SIG-M5 (cell line): ENCODE measurements at regions not wholly inside any gene's neighbourhood (a gene's known extent, or its start where the extent isn't known, plus 50 kb on each side); places are given as distances from the start of the nearest gene placed in this dataset.
"Not testable (repeated sequence)": the region's sequence is repeated elsewhere in the genome, so short reads cannot be mapped to it uniquely, and the experiment has no call there.

Experiments
- DNase-seq: peaks from one replicate; lab custom pipeline; 2025; lab: John Stamatoyannopoulos, UW

- no peak for DNase-seq
Observed at GRCh38 chr13:58992478-58993042, 1171.2 kb downstream of the DIAPH3 start.

GRCh38 chr13:58994077-58994476, 1169.7 kb downstream of the DIAPH3 start:
- no peak for DNase-seq

DNA sequence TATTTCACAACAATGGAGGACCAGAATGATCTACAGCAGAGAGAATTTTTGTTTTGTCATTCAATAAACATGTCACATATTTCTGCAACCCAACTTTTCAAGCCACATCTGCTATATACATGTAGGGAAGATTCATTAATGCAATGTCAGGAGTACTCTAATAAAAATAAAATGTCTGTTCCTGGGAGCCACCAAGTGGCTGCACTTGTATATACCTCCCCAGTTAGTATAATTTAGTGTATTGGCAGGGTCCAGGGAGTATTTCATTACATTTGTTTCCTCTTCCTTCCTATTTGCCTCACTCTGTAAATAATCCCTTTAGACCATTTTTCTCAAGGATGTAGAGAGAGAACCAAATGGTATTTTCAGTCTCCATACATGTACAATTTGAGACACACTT, 1169.0 kb downstream of the DIAPH3 start:
- no peak for DNase-seq

GRCh38 chr13:58998716-58999115, 1165.0 kb downstream of the DIAPH3 start:
- no peak for DNase-seq

DNA sequence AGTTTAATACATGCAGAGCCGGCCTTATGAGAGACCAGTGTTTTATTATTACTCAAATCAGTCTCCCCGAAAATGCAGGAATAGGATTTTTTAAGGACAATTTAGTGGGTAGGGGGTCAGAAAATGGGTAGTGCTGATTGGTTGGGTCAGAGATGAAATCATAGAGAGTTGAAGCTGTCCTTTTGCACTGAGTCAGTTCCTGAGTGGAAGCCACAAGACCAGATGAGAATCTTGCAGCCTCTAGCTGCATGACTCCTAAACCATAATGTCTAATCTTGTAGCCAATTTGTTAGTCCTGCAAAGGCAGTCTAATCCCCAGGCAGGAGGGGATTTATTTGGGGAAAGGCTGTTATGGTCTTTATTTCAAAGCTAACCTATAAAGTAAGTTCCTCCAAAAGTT, 1163.9 kb downstream of the DIAPH3 start:
- DNase-seq, result no peak

- no peak for DNase-seq
Observed at GRCh38 chr13:59000770-59001169, 1163.0 kb downstream of the DIAPH3 start.

GRCh38 chr13:59012731-59013130, 1151.0 kb downstream of the DIAPH3 start:
- no peak for DNase-seq

GRCh38 chr13:59016250-59016649, 1147.5 kb downstream of the DIAPH3 start:
- DNase-seq, result no peak

GRCh38 chr13:59024434-59024833, 1139.3 kb downstream of the DIAPH3 start:
- DNase-seq, result no peak

GRCh38 chr13:59034198-59034597, 1129.5 kb downstream of the DIAPH3 start:
- DNase-seq, result no peak

DNA sequence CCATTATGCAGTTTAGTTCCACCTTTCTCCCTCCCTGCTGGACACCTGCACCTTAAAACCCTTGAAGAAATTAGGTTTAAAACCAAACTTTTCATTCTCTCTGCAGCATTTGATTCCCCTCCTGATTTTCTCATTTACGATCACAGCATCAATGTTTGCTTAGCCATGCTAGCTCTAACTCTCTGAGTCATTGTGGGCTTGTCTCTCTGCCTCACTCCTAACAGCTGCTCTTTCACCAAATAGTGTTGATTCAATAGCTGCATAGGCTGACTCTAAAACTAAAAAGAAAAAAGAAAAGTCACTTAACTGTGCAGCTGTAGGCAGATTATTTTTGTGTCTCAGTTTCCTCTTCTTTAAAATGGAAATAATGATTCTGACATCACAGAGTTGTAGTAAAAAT, 1124.9 kb downstream of the DIAPH3 start:
- DNase-seq, result no peak

DNA sequence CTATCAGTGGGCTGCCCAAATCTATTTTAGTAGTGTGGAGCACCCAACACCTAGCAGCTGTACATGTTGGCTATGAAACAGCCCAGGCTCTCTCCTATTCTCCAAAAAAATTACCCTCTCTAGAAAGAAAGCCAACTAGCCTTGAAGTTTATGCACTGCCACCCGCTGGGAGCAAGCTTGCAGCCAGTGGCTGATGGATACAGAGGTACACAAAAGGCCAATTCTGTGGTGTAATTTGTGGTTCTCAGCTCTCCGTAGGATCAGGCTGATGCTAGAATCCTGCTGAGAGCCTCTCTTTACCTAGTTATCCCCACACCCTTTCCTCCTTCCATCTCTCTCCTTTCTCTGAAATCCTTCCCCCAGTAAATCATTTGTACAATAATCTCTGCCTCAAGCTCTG, 1120.7 kb downstream of the DIAPH3 start:
- no peak for DNase-seq

DNA sequence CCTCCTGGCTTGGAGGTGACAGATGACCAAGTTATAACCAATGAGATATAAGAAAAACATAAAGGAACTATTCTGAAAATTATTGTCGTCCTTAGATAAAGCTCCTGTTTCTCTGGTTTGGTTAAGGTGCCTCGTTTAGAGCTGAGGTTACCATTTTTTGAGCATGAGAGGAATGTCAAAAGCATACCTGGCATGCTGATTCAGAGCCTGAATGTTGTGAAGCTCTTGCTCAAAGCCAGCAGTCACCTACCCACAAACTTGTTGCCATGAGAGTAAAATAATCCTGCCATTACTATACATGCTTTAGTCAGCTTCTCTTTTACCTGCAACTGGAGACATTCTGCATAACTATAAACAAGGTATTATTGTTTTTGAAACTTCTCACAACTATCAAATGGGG, 1116.2 kb downstream of the DIAPH3 start:
- no peak for DNase-seq

GRCh38 chr13:59061621-59062020, 1102.1 kb downstream of the DIAPH3 start:
- no peak for DNase-seq

- no peak for DNase-seq
Observed at GRCh38 chr13:59064042-59064441, 1099.7 kb downstream of the DIAPH3 start.

- DNase-seq, result not testable (repeated sequence)
Observed at GRCh38 chr13:59076386-59076785, 1087.3 kb downstream of the DIAPH3 start.

GRCh38 chr13:59086147-59086546, 1077.6 kb downstream of the DIAPH3 start:
- DNase-seq, result no peak

DNA sequence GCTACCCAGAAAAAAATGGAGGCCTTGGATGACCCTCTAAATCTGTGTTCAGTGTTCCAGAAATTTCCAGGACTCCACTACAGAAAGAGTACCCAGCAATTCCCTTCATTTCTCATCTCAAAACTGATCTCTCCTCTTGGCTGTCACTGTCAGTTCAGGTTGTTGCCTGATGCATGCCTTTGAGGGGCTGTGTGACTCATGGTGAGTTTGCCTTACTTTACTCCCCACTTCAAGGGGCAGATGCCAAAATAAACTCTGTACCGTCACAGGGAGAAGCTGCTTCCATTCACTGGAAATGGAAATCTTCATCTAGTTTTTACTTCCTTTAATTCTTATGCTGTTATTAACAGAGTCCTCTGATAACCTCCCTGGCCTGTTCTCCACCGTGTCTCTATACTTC, 1075.0 kb downstream of the DIAPH3 start:
- DNase-seq, result no peak

GRCh38 chr13:59094181-59094580, 1069.5 kb downstream of the DIAPH3 start:
- no peak for DNase-seq

DNA sequence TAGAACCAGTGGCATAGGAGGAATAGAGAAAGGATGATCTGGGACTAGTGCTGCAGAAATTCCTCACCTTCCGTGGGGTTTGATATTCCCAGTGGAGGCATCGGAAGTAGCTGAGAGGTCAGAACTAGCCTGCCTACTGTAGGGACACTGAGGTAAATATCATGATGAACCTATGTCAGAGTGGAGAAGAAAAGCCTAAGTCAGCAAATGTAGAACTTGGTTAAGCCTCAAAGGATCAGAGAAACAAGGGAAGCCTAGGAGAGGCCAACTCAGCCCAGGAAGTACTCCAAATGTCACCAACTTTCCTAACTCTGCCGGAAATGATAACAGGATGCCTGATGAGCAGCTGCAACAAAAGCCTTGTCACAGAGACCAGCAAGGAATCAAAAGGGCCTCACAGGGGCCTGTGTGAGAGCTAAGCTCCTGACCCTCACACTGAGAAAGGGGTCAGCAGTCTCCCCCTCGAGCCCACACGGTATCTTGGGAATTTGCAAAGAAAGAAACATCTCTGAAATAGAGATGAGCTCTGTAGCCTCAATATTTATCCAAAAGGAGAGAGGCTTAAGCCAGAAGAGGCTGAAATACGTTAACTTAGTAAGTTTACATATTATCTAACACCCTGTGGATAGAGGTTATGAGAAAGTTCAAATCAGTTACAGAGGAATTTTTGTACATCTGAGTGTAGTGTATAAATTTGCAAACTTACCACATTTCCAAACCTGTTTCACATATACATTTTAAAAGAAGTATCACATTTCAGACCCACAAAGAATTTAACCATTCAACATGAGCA, 1064.3 kb downstream of the DIAPH3 start:
- no peak for DNase-seq

DNA sequence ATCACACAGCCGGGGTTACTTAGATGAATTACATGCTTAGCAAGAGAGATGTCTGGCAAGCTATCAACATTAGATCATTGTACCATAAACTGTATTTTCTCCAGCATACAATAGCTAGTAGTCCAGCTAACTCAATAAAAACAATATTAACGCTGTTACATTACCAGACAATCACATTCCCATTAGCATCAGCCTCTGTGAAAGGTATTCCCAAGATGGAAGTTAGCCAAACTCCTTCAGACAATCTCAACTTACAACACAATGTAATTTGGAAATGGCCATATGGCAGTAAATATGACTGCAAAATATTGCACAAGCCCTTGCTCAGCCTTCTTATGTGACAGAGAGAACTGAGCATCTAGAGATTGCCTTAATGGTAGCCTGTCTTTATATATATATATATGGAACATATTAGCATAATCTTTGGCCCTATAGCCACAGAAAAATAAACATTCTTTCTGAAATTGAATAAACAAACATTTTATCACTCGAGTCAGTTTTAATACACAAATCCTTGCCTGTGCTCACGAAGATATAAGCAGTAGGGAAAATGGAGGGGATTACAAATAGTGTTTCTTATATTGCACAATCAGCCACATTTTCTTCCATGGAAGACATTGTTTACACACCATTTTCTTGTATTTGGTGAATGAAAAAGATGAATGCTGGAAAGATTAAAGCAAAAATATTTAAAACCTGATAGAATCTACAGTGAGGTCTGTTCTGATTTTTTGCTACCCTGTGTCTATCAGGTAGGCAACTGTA, 1060.5 kb downstream of the DIAPH3 start:
- no peak for DNase-seq

DNA sequence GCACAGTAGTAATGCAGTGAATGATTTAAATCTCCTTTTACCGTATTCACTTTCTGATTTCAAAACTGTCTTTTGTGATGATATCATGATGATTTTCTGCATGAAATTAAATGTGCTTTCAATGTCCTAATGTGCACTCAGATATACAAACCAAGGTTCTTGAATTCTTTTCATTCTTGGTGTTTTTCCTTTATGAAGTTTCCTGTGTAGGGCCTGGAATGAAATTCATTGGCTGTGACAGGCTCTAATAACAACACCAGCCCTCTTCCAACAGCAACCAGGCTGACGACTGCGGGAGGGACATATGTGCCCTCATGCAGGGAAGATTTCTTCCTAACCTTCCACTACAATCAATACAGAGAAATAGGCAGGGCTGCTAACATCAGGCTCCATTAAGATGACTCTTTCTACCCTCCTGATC, 1052.0 kb downstream of the DIAPH3 start:
- no peak for DNase-seq

DNA sequence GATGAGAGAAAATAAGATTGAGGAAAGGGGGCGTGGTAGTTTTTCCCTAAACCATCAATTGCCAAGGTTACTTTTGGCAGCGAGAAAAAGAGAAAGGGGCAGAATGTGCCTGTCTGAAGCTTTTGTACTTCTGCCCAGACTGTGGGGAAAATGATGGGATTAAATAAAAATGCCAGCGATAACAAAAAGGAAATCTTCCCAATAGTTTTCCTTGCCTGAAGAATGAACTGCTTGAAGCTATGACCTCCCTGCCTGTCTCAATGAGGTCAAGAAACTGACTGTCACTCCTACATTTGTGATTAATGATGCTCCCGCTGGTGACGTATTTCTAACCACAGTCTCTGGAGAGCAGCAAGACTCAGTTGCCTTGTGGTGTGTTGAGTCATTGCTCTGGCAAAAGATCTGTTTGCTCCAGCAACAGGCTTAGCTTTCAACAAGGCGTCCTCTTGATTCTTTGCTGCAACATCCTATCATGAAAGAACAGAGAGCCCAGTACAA, 1051.5 kb downstream of the DIAPH3 start:
- no peak for DNase-seq
